ENCODE measurements at regions not wholly inside any gene's neighbourhood (a gene's known extent, or its start where the extent isn't known, plus 50 kb on each side); places are given as distances from the start of the nearest gene placed in this dataset.

- no peak overlapping the region for H3K4me2 ChIP-seq (ENCODE audit: insufficient read depth in 1 of 2, low read depth in 2 of 2, low read length in 2 of 2)
- no peak overlapping the region for H3K14ac ChIP-seq (ENCODE audit: insufficient read length)
- DNase-seq (ENCODE audit: low read depth in 1 of 2, low spot score in 2 of 2) (no peak), FAIRE-seq (no peak)
- no peak overlapping the region for H2AK5ac ChIP-seq (ENCODE audit: low read depth, low read length)
- H3K23ac ChIP-seq (ENCODE audit: insufficient read length): no peak overlapping the region
- no peak overlapping the region for H3K9ac ChIP-seq (replicated peaks in 1 of 4; ENCODE audit: extremely low read depth in 1 of 4, low read depth in 3 of 4, low read length in 3 of 4)
- no peak overlapping the region for H3K4me3 ChIP-seq (ENCODE audit: extremely low read depth in 1 of 4, insufficient read depth in 2 of 4, low read depth in 3 of 4, low read length in 4 of 4)
- no peak overlapping the region for H2BK15ac ChIP-seq (ENCODE audit: low read length)
- no peak overlapping the region for H2BK12ac ChIP-seq (ENCODE audit: low read depth, low read length)
- no peak overlapping the region for H2BK5ac ChIP-seq (ENCODE audit: low read depth, low read length)
- no peak overlapping the region for H3K27ac ChIP-seq (ENCODE audit: low read depth, low read length)
- H4K5ac ChIP-seq (ENCODE audit: insufficient read length, low read depth, low read length): no peak overlapping the region
- no peak overlapping the region for H3K56ac ChIP-seq (replicated peaks; ENCODE audit: insufficient read length, low read depth, low read length)
- H2BK20ac ChIP-seq (ENCODE audit: low read length): no peak overlapping the region
- no peak for TF ChIP-seq NANOG (IDR thresholded peaks at IDR 0.05; ENCODE audit: insufficient read depth, low read depth, low read length, poor library complexity, severe bottlenecking)
- no peak for TF ChIP-seq BCL11A (IDR thresholded peaks at IDR 0.05; ENCODE audit: low read depth in 2 of 2, low read length in 2 of 2)
- TF ChIP-seq TAF7 (optimal IDR thresholded peaks at IDR 0.05; ENCODE audit: borderline replicate concordance, low read depth, low read length): no peak
- TF ChIP-seq JUN (IDR thresholded peaks at IDR 0.05; ENCODE audit: low read depth, low read length): no peak
- no peak for TF ChIP-seq TEAD4 (IDR thresholded peaks at IDR 0.05; ENCODE audit: low read depth, low read length)
- no peak for TF ChIP-seq ATF3 (IDR thresholded peaks at IDR 0.05; ENCODE audit: insufficient read depth, low read depth, low read length)
- no peak for TF ChIP-seq SRF (IDR thresholded peaks at IDR 0.05; ENCODE audit: low read depth, low read length)
- TF ChIP-seq EZH2 (IDR thresholded peaks at IDR 0.05; ENCODE audit: low read depth, low read length, severe bottlenecking): no peak
- TF ChIP-seq SAP30 (IDR thresholded peaks at IDR 0.05; ENCODE audit: insufficient read depth, insufficient replicate concordance, low read length): no peak
- TF ChIP-seq NRF1 (IDR thresholded peaks at IDR 0.05; ENCODE audit: low read depth, low read length): no peak
- TF ChIP-seq MAX (IDR thresholded peaks at IDR 0.05): no peak
- no peak for TF ChIP-seq CBX5 (IDR thresholded peaks at IDR 0.05; ENCODE audit: low read depth, low read length)
- no peak for TF ChIP-seq SUZ12 (IDR thresholded peaks at IDR 0.05; ENCODE audit: low read length)
- TF ChIP-seq SIX5 (IDR thresholded peaks at IDR 0.05; ENCODE audit: low read depth, low read length): no peak
- TF ChIP-seq CHD2 (IDR thresholded peaks at IDR 0.05; ENCODE audit: low read length): no peak
- H2AFZ ChIP-seq (ENCODE audit: low read length): no peak overlapping the region
- H3K4ac ChIP-seq (replicated peaks; ENCODE audit: insufficient read length, low read depth, low read length): no peak overlapping the region
- H2BK120ac ChIP-seq (replicated peaks; ENCODE audit: low read depth, low read length): no peak overlapping the region
- CTCF ChIA-PET (ENCODE audit: partially characterized antibody): no interaction called here
- no peak overlapping the region for H4K8ac ChIP-seq (ENCODE audit: extremely low read depth, insufficient read depth, low read length)
- no peaks in the 10 kb centered on the region for H4K20me1 ChIP-seq (replicated peaks in 1 of 2; ENCODE audit: control insufficient read depth in 1 of 2, insufficient read depth in 2 of 2, low read length in 2 of 2)
- H3K79me1 ChIP-seq (ENCODE audit: low read depth, low read length): no peaks in the 10 kb centered on the region
- H3K4me1 ChIP-seq (replicated peaks in 1 of 4; ENCODE audit: control insufficient read depth in 3 of 4, insufficient read depth in 4 of 4, low read length in 3 of 4): no peaks in the 10 kb centered on the region
- no peak overlapping the region for H3K18ac ChIP-seq (ENCODE audit: extremely low read depth, low read length)
- H3K79me2 ChIP-seq (ENCODE audit: control insufficient read depth in 1 of 2, insufficient read depth in 2 of 2, low read length in 2 of 2): no peaks in the 10 kb centered on the region
- H3K36me3 ChIP-seq (ENCODE audit: control insufficient read depth in 2 of 4, insufficient read depth in 4 of 4, low read length in 3 of 4): no peaks in the 10 kb centered on the region
- POLR2A ChIA-PET (ENCODE audit: partially characterized antibody): no interaction called here
- H3K9me3 ChIP-seq (ENCODE audit: insufficient read depth in 2 of 2, low read depth in 1 of 2, low read length in 1 of 2): no peaks in the 10 kb centered on the region
- no peaks in the 10 kb centered on the region for H3K23me2 ChIP-seq (ENCODE audit: low read depth, low read length)
- no peak overlapping the region for H4K91ac ChIP-seq (replicated peaks; ENCODE audit: insufficient read length, low read length)
- 92% methylated on average over 2 of the region's 2 CpGs; no CpG with 5 or more reads in 1 of the 2 experiments for WGBS, 2 experiments (ENCODE audit: extremely low coverage in 1 of 2, insufficient coverage in 1 of 2, insufficient read length in 1 of 2, insufficient replicate concordance in 2 of 2, low coverage in 1 of 2, low lambda C conversion rate in 2 of 2, missing lambda C conversion rate in 1 of 2)
- no peaks in the 10 kb centered on the region for H3K27me3 ChIP-seq (replicated peaks in 1 of 4; ENCODE audit: control insufficient read depth in 3 of 4, extremely low read depth in 1 of 4, insufficient read depth in 3 of 4, low read length in 3 of 4)
These were observed 573.3 kb upstream of the CTNND2 start for GRCh38 chr5:12477554-12477953.

Data from H1 (cell line).